PFSK-1 (cell line): ENCODE measurements at regions not wholly inside any gene's neighbourhood (a gene's known extent, or its start where the extent isn't known, plus 50 kb on each side); places are given as distances from the start of the nearest gene placed in this dataset.

Source experiments
- POLR2AphosphoS5 ChIP-seq: IDR thresholded peaks from 2 replicates; pipeline ENCODE4 v1.6.1; 2012; ENCODE audit warnings: low read depth, mild to moderate bottlenecking, control low read depth, low read length, moderate library complexity
- SIN3A ChIP-seq: IDR thresholded peaks from 2 replicates; pipeline ENCODE4 v1.6.1; 2012; ENCODE audit warnings: mild to moderate bottlenecking, low read length, moderate library complexity, borderline replicate concordance; ENCODE audit not compliant: insufficient read depth
- TAF1 ChIP-seq: IDR thresholded peaks from 2 replicates; pipeline ENCODE4 v1.6.1; 2012; ENCODE audit warnings: low read length, control low read depth, borderline replicate concordance; ENCODE audit not compliant: insufficient read depth

DNA sequence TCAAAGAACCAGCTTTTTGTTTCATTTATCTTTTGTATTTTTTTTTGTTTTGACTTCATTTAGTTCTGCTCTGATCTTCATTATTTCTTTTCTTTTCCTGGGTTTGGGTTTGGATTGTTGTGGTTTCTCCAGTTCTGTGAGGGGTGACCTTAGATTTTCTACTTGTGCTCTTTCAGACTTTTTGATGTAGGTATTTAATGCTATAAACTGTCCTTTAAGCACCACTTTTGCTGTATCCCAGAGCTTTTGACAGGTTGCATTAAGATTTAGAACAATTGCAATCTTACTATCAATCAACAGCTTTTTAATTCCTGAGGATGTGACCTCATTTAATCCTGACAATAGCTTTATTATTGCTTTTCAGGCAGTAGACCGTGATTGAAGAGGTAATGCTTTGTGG, 94.3 kb downstream of the ZNF280B start:
- TF ChIP-seq POLR2AphosphoS5 (no peak), TAF1 (no peak), SIN3A (no peak)
